ENCODE measurements at regions not wholly inside any gene's neighbourhood (a gene's known extent, or its start where the extent isn't known, plus 50 kb on each side); places are given as distances from the start of the nearest gene placed in this dataset.
"Not testable (repeated sequence)": the region's sequence is repeated elsewhere in the genome, so short reads cannot be mapped to it uniquely, and the experiment has no call there.

DNA sequence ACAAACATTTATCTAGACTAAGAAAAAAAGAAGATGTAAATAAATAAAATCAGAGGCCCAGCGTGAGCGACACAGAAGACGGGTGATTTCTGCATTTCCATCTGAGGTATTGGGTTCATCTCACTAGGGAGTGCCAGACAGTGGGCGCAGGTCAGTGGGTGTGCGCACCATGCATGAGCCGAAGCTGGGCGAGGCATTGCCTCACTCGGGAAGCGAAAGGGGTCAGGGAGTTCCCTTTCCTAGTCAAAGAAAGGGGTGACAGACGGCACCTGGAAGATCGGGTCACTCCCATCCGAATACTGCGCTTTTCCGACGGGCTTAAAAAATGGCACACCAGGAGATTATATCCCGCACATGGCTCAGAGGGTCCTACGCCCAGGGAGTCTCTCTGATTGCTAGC is 79.5 kb upstream of the ABCD2 start:
- H3K9ac ChIP-seq (ENCODE audit: extremely low read depth, low read length, poor library complexity, severe bottlenecking); H3K27me3 ChIP-seq (ENCODE audit: control insufficient read depth, insufficient read depth, low read length, poor library complexity, severe bottlenecking); H3K4me3 Mint-ChIP-seq; H3K36me3 Mint-ChIP-seq (ENCODE audit: low read depth); H3K4me1 Mint-ChIP-seq; DNase-seq; H3K4me3 ChIP-seq (ENCODE audit: low read length); H3K27me3 Mint-ChIP-seq (ENCODE audit: insufficient read depth); H3K27ac Mint-ChIP-seq; H3K27ac ChIP-seq (ENCODE audit: low read depth, low read length); H3K4me1 ChIP-seq (ENCODE audit: control insufficient read depth, insufficient read depth, low read length); H3K9me3 ChIP-seq (ENCODE audit: control insufficient read depth, low read length); H3K36me3 ChIP-seq (ENCODE audit: control insufficient read depth, insufficient read depth, low read length): not testable (repeated sequence)
- 92 to 95% methylated on average over 14 to 17 of the region's 17 CpGs for WGBS, 2 experiments (ENCODE audit: insufficient coverage in 1 of 2, insufficient read length in 1 of 2)
- H3K9me3 Mint-ChIP-seq, result peaks cover 28% of the 10 kb centered on the region

GRCh38 chr12:39697108-39697507 is 77.5 kb upstream of the ABCD2 start:
- H3K4me1 Mint-ChIP-seq, result no peaks in the 10 kb centered on the region
- H3K9me3 Mint-ChIP-seq, result peaks cover 23% of the 10 kb centered on the region
- DNase-seq, result no peak
- no peak overlapping the region for H3K27ac Mint-ChIP-seq
- no peak overlapping the region for H3K4me3 Mint-ChIP-seq
- H3K9me3 ChIP-seq (ENCODE audit: control insufficient read depth, low read length), result peaks cover 6% of the 10 kb centered on the region
- H3K27me3 Mint-ChIP-seq (ENCODE audit: insufficient read depth), result peaks cover 2% of the 10 kb centered on the region
- H3K4me3 ChIP-seq (ENCODE audit: low read length), result no peak overlapping the region
- no peaks in the 10 kb centered on the region for H3K4me1 ChIP-seq (ENCODE audit: control insufficient read depth, insufficient read depth, low read length)
- no peaks in the 10 kb centered on the region for H3K36me3 Mint-ChIP-seq (ENCODE audit: low read depth)
- H3K9ac ChIP-seq (ENCODE audit: extremely low read depth, low read length, poor library complexity, severe bottlenecking), result no peak overlapping the region
- WGBS, 2 experiments (ENCODE audit: insufficient coverage in 1 of 2, insufficient read length in 1 of 2), result 92 to 100% methylated on average over 1 to 3 of the region's 4 CpGs
- no peaks in the 10 kb centered on the region for H3K36me3 ChIP-seq (ENCODE audit: control insufficient read depth, insufficient read depth, low read length)
- H3K27me3 ChIP-seq (ENCODE audit: control insufficient read depth, insufficient read depth, low read length, poor library complexity, severe bottlenecking), result no peaks in the 10 kb centered on the region
- TF ChIP-seq, protein P1, sequence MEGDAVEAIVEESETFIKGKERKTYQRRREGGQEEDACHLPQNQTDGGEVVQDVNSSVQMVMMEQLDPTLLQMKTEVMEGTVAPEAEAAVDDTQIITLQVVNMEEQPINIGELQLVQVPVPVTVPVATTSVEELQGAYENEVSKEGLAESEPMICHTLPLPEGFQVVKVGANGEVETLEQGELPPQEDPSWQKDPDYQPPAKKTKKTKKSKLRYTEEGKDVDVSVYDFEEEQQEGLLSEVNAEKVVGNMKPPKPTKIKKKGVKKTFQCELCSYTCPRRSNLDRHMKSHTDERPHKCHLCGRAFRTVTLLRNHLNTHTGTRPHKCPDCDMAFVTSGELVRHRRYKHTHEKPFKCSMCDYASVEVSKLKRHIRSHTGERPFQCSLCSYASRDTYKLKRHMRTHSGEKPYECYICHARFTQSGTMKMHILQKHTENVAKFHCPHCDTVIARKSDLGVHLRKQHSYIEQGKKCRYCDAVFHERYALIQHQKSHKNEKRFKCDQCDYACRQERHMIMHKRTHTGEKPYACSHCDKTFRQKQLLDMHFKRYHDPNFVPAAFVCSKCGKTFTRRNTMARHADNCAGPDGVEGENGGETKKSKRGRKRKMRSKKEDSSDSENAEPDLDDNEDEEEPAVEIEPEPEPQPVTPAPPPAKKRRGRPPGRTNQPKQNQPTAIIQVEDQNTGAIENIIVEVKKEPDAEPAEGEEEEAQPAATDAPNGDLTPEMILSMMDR (conservative IDR thresholded peaks at IDR 0.05), result no peak
- no peak overlapping the region for H3K27ac ChIP-seq (ENCODE audit: low read depth, low read length)

DNA sequence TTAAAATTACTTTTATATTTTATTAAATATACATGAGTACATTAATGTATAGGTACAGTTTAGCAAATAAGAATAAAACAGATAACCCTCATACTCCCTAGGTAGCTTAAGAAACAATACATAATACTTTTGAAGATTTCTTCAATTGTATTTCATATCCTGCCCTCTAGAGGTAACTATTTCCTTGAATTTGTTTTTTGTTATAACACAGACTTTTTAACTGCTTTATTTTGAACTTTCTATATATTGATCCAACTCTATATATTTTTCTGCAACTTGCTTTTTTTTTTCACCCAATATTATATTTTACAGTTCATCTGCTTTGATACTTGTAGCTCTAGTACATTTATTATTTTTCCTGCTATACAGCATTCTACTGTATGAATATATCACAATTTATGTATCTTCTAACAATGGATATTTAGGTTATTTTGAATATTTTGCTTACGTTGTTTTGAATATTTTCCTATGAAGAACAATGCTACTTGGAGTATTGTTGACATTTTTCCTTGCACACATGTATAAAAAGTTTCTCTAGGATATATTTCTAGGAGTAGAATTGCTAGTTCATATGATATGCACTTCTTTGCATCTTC is 72.8 kb upstream of the ABCD2 start:
- peaks cover 2% of the 10 kb centered on the region for H3K9me3 Mint-ChIP-seq
- no peaks in the 10 kb centered on the region for H3K27me3 Mint-ChIP-seq (ENCODE audit: insufficient read depth)
- no peak for DNase-seq
- Histone ChIP-seq H3K4me1 (ENCODE audit: control insufficient read depth, insufficient read depth, low read length) (no peaks in the 10 kb centered on the region), H3K4me3 (ENCODE audit: low read length) (no peak overlapping the region), H3K36me3 (ENCODE audit: control insufficient read depth, insufficient read depth, low read length) (no peaks in the 10 kb centered on the region), H3K27me3 (ENCODE audit: control insufficient read depth, insufficient read depth, low read length, poor library complexity, severe bottlenecking) (no peaks in the 10 kb centered on the region), H3K27ac (ENCODE audit: low read depth, low read length) (no peak overlapping the region), H3K9ac (ENCODE audit: extremely low read depth, low read length, poor library complexity, severe bottlenecking) (no peak overlapping the region), H3K9me3 (ENCODE audit: control insufficient read depth, low read length) (no peaks in the 10 kb centered on the region)
- WGBS, 2 experiments (ENCODE audit: insufficient coverage in 1 of 2, insufficient read length in 1 of 2), result 80% methylated on average over 1 of the region's 1 CpG; no CpG with 5 or more reads in 1 of the 2 experiments
- no peaks in the 10 kb centered on the region for H3K4me1 Mint-ChIP-seq
- TF ChIP-seq, protein P1 (conservative IDR thresholded peaks at IDR 0.05), result peak; percentile 69
- no peak overlapping the region for H3K4me3 Mint-ChIP-seq
- no peak overlapping the region for H3K27ac Mint-ChIP-seq
- H3K36me3 Mint-ChIP-seq (ENCODE audit: low read depth), result no peaks in the 10 kb centered on the region

Data from endodermal cell (in vitro differentiated cells).